HG02938 (cell line): ENCODE measurements at regions not wholly inside any gene's neighbourhood (a gene's known extent, or its start where the extent isn't known, plus 50 kb on each side); places are given as distances from the start of the nearest gene placed in this dataset.
A peak's percentile ranks its signal among the peaks of the same experiment; 100 is the strongest.
"Not testable (repeated sequence)": the region's sequence is repeated elsewhere in the genome, so short reads cannot be mapped to it uniquely, and the experiment has no call there.

Source experiments
- ATAC-seq: cut with Tn5 transposase; IDR thresholded peaks from one replicate; pipeline ENCODE4 v1.9.1; 2021; ENCODE audit warnings: mild to moderate bottlenecking, moderate library complexity; ENCODE audit not compliant: unreplicated experiment

DNA sequence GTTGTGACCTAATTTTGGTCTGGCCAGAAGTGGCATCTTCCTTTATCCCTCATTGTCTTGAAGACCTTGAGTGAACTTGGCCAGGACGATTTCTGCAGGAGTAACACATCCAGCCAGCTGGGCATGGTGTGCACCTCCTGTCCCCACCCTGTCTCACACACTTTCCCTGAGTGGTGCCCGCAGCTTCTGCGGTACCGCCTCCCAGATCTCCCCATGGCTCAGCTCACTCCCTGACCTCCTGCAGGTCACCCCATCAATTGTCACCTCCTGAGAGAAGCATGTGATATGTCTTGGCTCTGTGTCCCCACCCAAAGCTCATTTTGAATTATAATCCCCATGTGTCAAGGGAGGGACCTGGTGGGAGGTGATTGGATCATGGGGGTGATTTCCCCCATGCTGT lies 50.2 kb upstream of the TP53I11 start:
- ATAC-seq, result no peak

- no peak for ATAC-seq
Observed at GRCh38 chr11:45001466-45002165, 50.9 kb upstream of the TP53I11 start.

GRCh38 chr11:45005106-45005505 lies 54.4 kb upstream of the TP53I11 start:
- ATAC-seq, result no peak

DNA sequence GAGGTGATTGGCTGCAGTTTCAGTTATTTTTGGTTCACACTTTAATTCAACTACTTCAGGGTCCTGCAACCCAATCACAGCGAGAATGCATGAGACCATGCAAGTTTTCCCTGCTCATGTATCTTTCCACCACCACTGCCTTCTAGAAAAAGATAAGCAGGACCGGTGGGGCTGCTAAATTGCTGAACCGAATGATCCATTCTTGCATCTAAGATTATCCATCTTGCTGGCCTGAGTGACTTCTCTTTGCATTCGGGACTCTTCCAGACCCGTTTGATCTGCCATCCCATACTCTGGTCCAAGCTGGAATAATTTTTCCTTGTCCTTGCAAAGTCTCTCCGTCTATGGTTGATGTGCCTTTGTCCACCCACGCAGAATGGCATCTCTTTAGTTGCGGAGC lies 56.3 kb upstream of the TP53I11 start:
- ATAC-seq, result no peak

DNA sequence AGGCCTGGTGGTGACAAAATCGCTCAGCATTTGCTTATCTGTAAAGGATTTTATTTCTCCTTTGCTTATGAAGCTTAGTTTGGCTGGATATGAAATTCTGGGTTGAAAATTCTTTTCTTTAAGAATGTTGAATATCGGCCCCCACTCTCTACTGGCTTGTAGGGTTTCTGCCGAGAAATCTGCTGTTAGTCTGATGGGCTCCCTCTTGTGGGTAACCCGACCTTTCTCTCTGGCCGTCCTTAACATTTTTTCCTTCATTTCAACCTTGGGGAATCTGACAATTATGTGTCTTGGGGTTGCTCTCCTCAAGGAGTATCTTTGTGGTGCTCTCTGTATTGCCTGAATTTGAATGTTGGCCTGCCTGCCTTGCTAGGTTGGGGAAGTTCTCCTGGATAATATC lies 65.3 kb upstream of the TP53I11 start:
- ATAC-seq, result not testable (repeated sequence)

DNA sequence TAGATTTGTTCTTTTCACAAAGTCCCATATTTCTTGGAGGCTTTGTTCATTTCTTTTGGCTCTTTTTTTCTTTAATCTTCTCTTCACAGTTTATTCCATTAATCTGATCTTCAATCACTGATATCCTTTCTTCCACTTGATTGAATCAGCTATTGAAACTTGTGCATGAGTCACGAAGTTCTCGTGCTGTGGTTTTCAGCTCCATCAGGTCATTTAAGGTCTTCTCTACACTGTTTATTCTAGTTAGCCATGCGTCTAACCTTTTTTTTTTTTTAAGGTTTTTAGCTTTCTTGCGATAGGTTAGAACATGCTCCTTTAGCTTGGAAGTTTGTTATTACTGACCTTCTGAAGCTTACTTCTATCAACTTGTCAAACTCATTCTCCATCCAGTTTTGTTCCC lies 65.8 kb upstream of the TP53I11 start:
- ATAC-seq, result not testable (repeated sequence)

GRCh38 chr11:45017329-45017728 lies 66.6 kb upstream of the TP53I11 start:
- no peak for ATAC-seq

DNA sequence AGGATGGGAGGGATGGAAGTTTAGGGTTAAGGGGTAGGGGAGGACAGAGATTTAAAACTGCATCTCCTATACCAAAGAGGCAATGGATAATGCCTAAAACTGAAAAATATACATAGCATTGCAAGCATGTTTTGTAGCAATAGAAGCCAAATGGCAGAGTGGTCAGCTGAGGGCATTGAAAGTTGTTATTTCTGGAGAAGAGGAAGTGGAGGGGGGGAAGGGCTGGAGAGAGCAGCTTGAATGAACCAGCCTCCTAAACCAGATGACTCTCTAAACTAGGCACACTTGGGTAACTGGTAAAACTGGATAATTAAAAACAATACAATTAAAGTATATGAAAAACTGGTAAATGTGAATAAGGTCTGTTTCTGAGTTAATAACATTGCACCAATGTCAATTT lies 70.3 kb upstream of the TP53I11 start:
- ATAC-seq, result no peak

DNA sequence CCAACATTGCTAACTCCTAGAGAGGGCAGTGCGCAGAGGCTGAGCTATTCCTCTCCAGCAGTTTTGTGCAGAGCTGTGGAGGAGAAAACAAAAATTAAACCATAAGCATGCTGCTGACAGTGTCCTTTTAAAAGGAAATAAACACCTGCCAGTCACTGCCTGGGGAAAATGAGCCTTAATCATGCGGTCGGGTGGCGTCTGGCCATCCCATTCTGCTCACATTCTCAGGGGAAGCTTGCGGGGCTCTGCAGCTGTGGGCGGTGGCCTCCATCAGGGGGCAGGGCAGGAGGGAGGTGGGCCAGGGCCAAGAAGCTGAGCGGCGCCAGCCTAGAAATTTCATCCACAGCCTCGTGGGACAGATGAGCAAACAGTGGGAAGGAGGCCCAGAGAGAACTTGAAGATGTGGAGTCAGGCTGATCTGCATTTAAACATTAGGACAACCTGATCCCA lies 71.0 kb upstream of the TP53I11 start:
- no peak for ATAC-seq

- ATAC-seq, result no peak
Observed at GRCh38 chr11:45022294-45023064, 71.8 kb upstream of the TP53I11 start.

- ATAC-seq, result no peak
Observed at GRCh38 chr11:45023065-45023365, 72.3 kb upstream of the TP53I11 start.

DNA sequence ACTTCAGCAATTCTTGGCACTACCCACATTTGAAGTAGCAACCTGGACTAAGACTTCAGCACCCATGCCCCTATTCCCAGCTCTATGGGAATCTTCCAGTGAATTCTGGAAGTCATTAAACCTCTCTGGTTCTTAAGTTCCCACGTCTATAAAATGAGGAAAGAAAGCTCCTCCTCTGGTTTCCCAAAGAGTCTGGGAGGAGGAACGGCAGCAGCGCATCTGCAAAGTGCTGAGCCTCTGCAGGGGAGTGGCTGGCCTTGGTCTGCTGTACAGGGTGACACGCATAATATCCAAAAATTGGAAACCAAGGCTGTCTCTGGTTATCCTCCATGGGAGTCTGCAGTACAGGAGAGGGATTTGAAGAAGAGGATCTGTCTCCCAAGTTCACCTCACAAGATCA lies 73.6 kb upstream of the TP53I11 start:
- ATAC-seq, result no peak

- ATAC-seq, result no peak
Observed at GRCh38 chr11:45024846-45025588, 74.3 kb upstream of the TP53I11 start.

DNA sequence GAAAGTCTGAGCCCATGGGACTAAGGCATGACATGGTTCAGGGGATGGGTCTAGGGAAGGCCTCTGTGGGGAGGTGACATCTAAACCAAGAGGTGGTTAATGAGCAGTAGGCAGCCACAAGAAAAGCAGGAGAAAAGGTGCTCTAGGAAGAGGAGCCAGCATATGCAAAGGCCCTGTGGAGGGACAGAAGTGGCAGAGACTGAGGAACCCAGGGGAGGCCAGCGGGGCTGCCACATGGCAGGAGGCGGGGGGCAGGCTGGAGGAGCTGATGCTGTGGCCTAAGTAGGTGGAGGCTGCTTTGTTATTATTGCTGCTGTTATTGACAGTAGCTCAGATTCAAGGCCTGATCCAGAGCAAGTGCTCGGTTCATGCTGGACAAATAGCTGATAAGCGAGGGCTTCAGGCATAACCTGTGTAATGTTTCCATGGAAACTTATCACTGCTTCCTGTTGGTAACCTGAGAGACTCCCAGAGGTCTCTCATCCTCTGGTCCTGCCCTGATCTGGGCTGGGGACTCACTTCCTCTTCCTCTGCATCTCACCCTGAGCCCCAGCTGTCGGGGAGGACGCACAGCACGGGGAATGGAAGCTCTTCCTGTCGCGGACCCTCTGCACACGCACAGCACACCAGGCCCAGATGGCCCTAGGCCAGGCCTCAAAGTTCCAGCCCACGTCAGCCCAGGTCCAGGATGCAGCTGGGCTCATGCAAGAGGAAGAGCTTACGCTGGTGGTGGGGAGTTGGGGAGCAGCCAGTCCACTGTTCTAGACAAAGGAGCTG lies 75.2 kb upstream of the TP53I11 start:
- ATAC-seq, result peak; percentile 81

DNA sequence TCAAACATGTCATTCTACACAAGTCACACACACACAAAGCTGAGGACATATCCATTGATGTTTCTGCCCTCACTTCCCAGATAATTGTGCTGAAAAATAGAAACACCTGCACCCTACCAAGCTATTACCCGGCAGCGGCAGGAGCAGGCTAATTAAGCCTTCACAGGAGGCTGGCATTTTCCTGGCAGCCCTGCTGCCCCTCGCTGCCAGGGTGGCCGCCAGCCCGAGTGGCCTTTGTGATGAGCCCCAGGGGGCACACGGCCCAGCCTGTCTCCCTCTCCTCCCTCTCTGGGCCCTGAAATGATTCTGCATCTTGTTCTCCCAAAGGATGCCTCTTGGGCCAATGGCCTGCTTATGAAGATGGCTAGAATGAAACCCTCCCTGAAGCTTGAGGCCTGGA lies 76.2 kb upstream of the TP53I11 start:
- no peak for ATAC-seq

GRCh38 chr11:45027312-45027711 lies 76.6 kb upstream of the TP53I11 start:
- no peak for ATAC-seq

DNA sequence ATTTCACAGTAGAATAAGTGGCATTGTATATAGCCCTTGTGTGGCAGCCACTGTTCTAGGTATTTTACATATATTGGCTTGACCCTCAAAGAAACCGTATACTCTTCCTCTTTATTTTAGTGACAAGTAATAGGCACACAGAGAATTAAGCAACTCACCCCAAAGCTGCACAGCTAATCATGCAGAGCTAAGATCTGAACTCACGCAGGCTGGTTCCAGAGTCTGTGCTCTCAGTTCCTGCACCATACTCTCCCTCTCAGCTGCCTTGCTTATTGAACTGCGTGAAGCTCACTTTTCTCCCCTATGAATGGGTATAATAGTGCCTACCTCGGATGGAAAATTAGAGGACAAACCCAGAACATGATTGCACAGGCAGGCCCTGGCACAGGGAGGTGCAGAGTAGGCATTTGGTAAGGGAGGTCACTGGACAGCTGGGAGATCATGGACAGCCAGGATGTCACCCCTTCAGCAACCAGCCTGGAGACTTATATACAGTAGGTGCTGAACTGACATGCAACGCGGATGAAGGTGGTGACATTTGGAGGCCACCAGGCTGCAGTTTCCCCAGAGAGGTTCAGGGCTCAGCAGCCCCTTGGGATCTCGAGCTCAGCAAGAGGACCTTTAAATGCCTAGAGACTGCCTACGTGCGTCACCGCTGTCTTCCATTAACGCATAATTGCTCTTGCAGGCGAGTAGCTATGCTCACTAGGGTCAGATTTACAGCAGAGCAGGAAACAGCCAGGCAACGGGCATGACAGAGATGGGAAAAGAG lies 78.4 kb upstream of the TP53I11 start:
- no peak for ATAC-seq

DNA sequence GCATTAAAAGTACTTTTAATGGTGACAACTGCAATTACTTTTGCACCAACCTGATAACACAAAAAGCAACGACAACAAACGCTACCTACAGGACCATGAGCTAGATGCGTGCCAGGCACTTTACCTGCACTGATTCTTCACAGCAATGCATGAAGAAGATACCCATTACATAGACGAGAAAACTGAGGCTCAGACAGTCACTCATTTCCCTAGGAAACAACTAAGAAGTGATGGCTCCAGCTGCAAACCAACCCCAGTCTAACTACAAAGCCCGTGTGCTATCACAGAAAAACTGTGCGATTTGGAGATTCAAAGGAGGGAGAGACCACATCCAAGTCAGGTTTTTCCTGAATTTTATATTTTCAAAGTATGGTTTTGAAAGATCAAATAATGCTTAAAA lies 80.1 kb upstream of the TP53I11 start:
- ATAC-seq, result no peak

DNA sequence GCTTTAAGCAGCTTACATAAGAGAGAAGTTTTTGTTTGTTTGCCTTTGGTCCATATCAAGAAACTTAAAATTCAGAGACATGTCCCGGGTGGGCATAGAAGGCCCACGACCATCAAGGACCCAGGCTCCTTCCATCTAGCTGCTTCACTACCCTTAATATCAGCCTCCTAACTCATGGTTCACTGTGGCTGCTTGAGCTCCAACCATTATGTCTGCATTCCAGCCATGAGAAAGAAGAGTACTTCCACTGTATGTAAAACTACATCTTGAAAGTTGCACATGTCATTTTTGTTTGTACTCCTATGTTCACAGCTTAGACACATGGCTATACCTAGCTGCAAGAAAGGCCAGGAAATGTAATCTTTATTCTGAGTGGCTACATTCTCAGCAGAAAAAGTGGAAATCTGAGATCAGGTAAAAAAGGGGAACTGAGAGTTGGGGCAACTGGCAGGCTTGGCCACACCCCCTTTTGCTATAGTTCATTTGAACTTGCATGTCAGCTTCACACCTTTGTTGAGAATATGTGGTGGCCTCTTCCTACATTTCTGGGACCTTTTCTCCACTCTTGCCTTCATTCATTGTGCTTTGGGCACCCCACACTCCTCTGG lies 81.3 kb upstream of the TP53I11 start:
- ATAC-seq, result peak; percentile 84

- no peak for ATAC-seq
Observed at GRCh38 chr11:45035413-45035812, 84.7 kb upstream of the TP53I11 start.
